ENCODE measurements at regions not wholly inside any gene's neighbourhood (a gene's known extent, or its start where the extent isn't known, plus 50 kb on each side); places are given as distances from the start of the nearest gene placed in this dataset.
"Not testable (repeated sequence)": the region's sequence is repeated elsewhere in the genome, so short reads cannot be mapped to it uniquely, and the experiment has no call there.

DNA sequence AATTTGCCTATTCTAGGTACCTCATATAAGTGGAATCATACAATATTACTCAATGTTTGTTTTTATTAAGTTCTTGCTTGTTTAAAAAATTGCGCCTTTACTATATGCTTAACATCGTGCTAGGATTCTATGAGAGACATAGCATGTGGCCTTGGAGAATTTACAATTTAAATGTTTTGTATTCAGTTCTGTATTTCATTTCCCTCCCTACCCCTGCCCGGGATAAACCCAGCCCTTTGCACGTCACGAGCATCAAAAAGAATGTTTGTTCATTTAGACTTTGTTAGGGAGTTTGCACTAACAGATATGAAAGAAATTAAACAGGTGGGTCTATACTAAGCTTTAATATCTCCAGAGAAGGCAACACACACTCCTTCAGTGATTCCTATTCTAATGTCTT is 75.7 kb downstream of the C18orf54 start:
- no peak for DNase-seq

DNA sequence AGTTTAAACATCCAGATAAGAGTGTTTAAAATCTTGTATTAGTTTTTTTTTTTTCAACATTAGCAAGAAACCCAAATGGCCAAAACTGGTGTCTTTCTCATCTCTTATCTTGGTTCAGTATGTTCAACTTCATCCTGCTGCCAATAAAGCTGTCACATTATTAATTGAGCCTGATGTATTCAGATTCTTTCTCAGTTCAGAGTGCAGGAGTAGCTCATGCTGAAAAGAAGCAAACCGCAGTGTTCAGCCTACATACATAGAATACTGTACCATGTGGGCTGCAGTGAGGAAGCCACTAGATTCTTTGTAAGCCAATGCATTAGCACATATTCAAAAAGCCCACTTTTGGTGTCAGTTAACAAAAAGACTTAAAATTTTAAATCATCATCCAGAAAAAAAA is 76.2 kb downstream of the C18orf54 start:
- no peak for DNase-seq

DNA sequence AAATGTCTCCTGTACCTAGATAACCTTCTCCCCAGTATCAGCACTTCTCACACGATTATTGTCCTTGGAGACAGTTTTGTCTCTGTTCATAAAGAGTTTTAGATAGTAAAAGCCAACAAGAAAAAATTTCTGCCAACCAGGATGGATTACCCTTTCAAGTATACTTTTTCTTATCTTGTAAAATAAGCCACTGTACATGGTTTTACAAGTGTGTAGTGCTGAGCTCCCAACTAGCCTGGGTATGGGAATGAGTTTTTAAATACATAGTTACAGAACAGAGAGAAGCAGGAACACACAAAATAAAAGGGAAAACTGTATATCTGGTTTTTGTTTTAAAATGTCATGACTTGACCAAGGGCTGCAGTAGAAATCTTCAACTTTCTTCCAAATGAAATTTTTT is 76.7 kb downstream of the C18orf54 start:
- no peak for DNase-seq

DNA sequence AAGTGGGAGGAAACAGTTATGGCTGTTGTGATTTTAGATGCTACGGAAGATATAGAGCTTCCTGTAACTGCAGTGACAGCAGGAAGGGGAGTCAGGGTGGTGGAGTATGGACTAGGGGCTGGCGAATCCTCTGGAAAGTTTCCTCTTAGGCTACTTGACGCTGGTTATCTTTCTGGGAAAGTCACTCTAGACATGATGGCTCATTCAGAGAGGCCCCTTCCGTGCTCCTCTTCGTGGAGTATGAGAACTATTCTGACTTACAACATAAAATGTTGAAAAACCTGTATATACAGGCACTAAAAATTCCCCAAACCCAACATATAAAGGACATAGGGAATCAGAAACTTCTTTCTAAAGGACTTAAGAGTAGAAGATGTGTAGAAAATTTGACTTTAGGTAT is 78.8 kb downstream of the C18orf54 start:
- no peak for DNase-seq

DNA sequence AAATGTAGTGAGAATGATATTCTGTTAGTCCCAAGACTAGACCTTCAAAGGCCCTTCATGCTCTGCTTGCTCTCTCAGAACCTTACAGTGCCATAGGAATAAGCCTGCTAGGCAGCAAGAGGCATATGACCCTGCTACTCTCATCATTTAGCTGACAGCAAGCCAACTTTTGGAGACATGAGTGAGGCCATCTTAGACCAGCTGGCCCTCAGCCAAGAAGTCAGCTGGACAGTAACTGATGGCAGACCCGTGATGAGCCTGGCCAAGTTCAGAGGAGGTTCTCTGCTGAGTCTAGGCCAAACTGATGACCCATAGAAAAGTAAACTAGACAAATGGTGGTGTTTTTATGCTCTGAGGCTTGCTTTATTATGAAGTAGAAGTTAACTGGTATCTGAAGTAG is 82.6 kb downstream of the C18orf54 start:
- DNase-seq, result no peak

DNA sequence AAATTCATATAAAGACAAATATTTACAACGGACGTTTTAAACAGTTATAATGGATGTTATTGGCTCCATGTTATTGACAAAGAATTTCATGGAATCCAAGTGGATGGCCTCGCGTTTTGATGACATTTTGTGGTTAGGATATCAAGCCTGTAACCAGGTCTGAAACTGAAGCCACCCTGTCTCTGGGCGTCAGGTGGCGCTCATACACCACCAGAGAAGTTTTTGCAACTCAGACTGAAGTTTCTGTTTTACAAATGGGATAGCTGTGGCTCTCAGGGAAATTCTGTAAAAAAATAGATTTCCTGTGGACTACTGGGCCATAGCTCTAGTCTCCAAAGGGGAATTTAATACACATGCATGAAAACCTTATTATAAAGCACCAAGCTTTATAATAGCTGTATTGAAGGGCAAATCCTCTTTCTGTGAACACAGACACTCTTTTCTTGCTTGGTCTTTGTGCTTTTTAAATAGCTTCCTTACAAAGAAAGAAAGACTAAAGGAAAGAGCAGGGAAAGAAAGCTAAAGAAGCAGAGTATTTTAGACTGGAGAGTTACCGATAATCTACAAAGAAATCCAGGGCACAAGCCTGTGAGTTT is 86.7 kb downstream of the C18orf54 start:
- DNase-seq, result peak; percentile 60

DNA sequence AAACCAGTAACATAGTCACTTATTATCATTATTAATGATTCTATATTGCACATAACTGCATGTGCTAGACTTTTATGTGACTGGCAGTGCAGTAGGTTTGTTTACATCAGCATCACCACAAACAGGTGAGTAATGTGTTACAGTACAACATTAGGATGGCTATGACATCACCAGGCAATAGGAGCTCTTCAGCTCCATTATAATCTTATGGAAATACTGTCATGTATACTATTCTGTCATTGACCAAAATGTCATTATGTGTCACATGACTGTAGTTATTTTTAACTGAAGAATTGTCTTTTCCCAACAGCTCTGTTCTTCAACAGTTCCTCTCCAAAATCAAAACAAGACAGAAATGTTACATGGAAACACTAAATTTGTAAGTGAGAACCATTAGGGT is 96.3 kb downstream of the C18orf54 start:
- DNase-seq, result no peak

DNA sequence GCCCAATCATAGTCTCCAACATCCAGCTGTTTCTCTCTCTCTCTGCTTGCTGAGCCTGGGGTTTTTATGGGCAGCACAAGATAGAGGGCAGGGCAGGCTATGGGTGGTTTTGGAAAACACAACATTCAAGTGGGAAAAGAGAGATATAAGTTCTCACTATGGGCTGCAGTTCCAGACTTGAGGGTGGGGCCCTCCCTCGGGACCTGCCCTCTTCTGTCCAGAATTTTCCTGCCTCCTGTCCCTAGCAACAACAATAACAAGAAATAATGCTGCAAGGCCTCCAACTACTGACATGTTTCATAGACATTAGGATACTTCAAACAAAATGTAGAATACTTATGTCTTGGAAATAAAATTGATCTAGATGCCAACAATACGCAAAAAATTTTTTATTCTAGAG is 107.8 kb downstream of the C18orf54 start:
- no peak for DNase-seq

DNA sequence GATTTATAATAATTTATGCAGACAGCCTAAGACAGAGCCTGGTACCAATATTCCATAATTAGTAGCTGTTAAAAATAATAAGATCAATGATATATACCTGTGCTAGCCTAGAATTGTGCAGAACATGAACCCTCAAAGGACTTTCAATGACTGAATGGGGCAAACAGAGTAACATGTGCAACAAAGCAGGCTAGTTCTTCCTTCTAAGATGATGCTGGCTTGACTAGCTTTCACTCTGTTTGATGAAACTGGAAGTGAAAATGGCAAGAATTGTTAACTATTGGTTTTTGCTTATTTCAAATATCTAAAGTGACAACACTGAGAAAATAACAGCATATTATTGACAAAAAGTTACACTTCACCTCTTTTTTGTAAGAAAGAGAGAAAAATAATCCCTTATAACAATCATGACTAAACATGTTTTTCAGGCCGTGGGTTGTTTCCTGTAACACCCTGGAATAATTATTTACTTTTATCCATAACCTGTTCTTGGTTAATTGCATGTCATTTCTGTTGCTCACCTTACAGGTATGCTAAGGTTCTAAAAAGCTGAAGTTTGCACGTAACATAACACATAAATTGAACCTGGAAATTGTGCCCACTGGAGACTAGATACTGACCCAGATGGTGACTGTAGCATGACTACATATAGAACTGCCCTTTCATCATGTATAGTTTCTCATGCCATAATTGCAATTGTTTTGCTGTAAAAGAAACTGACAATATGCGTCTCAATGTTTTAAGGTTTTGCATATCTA is 108.7 kb downstream of the C18orf54 start:
- DNase-seq, result no peak

DNA sequence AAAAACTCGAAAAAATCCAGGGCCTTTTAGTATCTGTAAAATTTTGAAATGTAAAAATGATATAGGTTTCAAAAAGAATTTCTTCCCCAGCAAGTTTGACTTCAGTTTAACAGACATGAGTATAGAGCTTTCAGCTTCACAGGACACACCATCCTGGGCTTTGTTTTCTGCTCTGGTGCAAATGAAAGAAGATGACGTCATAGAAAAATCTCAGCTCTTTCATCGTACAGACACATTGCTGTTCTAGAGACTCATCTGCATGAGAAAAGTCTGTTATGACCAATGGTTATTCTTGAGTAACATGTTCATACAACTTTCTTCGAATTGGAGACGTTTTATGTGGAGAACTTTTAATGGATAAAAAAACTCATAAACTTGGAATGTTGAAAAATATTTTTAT is 111.7 kb upstream of the DYNAP start:
- DNase-seq, result no peak

DNA sequence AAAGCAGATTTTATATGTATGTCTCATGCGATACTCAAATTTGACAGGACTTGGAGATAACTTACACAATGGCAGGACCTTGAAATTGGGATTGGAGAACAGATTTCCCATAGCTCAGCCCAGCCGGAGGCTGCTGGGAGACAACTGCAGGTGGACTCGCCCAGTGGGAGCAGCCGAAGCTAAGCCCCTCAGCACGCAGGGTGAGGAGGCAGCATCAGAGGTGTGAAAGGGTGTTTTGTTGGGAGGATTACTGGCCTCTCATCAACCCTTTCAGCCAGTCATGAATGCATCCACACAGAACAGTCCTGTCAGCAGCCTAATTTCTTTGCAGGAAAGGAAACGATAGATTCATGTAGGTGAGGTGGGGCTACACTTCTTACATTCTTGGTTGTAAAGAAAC is 110.4 kb upstream of the DYNAP start:
- DNase-seq, result no peak

DNA sequence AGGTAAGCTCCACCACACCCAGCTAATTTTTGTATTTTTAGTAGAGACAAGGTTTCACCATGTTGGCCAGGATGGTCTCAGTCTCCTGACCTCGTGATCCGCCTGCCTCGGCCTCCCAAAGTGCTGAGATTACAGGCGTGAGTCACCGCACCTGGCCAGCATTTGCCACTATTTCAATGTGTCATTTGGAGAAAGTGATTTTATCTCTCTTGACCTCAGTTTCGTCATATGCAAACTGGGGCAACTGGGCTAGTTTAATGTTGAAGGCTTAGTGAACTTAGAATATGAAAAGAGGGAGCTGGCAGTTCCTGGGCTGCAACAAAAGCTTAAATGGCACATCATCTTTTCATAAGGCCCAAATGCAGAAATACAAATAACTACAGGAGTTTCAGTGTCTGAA is 88.6 kb upstream of the DYNAP start:
- DNase-seq, result not testable (repeated sequence)

DNA sequence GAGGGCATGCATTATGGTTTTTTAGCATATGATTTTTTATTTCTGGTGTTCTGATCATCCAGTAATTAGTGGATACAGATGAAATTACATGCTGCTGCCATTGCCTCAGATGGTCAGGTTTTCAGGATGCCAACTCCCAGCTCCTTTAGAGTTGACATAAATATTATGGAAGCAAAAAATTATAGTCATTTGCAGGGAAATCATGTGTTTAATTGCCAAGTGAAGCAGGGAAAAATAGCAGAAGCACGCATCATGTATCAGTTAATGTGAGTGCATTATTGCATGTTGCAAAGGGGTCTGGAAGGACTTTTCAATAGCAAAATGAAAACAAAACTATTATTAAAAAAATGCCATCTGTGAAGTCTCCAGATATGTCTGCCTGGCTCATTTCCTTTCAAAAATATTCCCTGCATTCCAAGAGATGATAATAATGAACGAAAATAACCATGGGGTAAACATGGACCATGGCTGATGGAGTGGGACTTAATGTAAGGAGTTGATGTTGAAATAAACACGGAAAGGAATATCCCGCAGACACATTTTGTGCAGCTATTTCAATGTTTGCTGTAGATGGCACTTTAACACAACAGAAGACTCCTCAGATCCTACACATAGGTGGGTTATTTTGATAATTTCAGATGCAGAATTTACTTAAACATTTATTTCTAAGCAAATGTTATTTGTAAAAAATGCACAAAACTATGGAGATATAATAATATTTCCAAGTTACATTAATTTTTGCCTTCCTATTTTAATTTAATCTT is 87.7 kb upstream of the DYNAP start:
- DNase-seq, result no peak

DNA sequence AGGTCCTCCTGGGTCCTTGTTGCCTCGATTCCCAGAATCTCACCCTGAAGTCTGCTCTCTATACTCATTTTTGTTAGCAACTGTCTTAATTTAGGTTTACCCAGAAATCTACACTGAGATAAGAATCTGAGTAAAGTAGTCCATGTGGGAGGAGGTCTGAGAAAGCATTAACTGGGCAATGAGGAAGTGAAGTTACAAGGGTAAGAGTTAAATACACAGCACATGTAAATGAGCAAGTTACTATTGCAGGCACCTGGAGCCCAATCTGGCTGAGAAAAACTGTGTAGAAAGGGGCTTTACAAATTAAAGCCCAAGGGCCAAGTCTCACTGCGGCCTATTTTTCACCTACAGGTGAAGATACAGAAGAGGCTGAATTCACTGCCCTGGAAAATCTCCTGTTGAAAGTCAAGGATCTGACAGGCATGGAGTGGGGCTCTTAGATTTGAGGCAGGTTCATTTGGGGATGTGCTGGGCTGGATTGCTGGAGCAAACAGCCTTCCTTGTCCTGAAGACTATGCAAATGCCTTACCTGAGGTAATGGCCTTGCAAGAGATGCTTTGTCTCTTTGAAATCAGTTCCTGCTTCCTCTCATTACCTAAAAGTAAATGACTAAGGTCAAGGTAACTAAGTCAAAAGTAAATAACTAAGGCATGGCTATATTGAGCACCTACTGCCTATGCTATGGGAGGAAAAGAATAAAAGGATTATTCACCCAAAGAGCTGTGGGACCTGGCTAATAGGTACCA is 84.4 kb upstream of the DYNAP start:
- DNase-seq, result no peak

DNA sequence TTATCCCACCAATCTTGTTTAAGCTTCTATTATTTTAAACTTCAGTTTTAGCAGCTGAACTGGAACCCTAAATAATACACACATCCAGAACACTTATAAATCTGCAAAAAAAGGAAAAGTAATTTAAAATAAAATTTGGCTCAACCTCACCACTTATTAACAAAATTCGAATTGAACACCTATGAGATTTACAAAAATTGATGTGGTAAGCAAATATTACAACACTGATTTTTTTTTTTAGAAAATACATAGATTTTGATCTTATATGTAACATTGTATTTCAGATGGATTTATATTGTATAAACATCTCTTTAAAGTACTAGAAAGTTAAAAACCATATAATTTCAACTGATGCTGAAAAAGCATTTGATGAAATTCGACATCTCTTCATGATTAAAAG is 81.3 kb upstream of the DYNAP start:
- DNase-seq, result no peak

DNA sequence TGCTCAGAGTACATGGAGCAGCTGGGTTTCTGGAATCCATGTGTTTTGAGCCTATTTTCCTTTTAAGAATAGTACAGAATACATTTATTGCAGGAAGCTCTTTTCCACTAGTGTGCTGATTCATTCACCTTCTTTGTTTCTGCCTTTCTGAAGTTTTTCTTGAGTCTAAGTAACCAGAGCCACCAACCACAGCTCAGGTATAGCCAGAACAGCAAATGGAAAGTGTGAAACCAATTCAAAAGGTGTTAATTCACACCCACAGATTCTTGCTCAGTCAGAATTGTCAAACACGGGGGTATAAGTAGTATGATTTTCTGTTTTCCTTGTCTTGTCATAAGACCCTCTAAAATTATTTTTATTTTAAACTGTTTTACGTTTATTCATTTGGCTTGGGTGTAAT is 75.9 kb upstream of the DYNAP start:
- no peak for DNase-seq

DNA sequence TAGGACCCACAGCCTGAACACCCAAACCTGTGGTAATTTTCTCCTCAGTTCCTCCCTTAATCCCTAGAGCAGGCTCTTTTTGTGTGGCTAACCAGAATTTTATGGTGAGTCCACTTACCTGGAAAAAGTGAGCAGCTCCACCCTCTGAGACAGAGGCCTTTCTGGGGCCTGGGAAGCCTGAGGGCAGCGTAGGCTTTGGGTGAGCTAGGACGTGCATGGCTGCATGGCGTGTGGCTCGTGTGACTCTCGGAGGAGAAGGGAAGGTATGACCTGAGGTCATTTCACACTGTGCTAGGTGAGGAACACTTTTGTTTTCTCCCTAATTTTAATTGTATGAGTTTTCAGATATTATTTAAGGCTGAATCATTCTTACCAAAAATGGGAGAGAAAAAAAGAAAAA is 73.5 kb upstream of the DYNAP start:
- DNase-seq, result no peak

DNA sequence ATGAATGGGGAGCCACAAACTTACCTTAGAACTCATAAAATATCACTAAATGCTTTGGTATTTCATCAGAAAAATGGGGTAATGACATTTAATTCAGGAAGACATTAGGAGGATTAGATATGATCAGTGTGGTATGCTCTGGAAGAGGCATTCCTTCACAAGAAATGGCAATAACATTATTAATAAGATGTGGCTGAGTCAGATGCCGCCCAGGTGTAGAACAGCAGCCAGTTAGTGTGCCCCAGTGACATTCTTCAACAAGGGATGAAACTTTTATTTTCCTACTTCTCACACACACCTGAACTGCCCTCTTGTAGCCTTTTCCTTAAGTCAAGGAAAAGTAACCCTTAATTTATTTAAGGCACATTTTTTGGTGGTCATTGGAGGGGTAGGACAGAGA is 69.2 kb upstream of the DYNAP start:
- no peak for DNase-seq

DNA sequence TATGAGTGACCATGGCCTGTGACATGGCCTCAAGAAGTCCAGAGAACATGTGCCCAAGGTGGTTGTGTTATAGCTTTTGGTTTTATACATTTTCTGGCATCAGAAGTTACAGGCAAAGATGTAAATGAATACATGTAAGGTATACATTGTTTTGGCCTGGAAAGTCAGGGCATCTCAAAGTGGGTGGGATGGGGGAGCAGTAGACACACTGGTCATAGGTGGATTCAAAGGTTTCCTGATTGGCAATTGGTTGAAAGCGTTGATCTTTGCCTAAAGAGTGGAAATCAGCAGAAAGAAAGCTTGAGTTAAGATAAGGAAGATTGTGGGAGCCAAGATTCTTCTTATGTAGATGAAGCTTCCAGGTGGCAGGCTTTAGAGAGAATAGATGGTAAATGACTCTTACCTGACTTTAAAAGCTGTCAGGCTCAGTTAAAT is 62.1 kb upstream of the DYNAP start:
- DNase-seq, result no peak

DNA sequence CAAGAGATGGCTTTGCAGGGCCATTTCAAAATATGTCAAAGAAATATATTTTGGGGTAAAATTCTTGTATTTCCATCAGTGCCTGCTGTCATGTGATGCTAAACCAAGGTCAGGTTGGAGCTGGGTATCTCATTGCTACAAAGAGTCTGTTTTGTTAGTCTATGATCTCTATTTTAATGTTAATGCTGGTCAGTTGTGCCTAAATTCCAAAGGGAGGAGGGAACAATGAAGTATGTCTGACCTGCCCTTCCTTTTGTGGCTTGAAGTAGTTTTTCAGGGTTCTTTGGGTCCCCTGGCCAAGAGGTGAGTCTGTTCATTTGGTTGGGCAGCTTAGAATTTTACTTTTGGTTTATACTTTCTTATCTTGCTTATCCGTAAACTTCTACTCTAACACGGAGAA is 61.6 kb upstream of the DYNAP start:
- DNase-seq, result no peak

DNA sequence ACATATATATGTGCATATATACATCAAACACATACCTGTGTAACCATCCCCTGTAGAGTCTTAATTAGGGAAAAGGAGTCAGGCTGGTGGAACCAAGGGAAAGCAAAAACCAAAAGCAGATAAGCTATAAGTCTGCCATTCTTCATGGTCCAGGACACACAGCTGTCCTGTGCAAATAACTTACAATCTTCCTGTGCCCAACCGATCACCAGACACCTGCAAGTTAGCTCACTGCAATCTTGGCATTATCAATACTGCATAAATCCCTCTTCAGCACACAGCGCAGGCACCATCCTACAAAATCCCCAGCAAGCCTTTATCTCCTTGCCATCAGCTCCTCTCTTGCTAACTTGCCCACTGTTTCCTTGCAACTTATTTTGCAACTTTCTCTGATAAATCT is 60.8 kb upstream of the DYNAP start:
- no peak for DNase-seq

DNA sequence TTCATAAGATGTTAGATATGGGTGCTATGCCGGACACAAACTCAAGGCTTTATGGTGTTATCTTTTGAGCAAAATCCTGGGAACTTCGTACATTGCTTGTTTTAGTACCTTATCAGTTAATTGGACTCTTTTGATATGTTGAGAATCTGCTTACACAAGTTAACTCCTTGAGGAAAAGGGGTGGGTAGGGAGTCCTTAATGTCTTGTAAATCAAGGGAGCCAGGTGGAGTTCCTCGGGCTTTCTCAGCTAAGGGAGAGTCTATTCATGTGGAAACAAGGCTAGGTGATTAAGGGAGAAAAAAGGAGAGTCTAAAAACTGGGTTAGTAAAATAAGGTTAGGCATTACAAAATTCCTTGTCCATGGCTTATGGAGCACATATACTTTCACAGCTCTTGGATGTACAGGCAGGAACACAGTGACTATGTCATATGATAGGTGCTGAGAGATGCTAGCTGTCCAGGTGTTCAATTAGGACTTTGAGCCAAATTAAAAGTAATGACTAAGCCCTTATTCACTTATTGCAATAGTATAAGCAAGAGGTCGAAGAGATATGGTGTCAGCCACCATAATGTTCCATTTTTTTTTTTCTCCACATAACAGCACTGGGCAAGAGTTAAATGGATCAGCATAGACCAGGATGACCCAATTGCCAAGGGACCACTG is 59.5 kb upstream of the DYNAP start:
- DNase-seq, result no peak

DNA sequence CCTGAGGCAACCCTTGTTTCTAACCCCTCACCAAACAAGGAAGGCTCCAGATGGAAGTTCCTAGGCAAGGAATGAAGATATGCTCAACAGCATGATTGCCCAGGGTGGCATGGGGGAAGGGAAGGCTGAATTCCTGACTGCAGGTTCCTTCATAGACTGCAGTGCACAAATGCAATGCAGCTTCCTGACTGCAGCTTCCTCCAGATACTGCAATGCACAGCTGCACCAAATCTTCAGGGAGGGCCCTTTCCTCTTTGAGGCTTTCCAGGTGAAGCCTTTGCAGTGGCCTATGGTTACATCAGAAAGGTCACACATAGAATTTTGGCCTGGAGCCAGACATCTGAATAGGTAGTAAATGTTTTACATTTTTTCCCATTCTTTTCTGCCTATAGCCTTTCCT is 58.8 kb upstream of the DYNAP start:
- DNase-seq, result no peak

All from stimulated activated CD8-positive, alpha-beta memory T cell treated with anti-CD3 and anti-CD28 coated beads, Interleukin-4, amount 100 ng/mL, for 48 hours (primary cell).